GM21529 (cell line): ENCODE measurements at regions not wholly inside any gene's neighbourhood (a gene's known extent, or its start where the extent isn't known, plus 50 kb on each side); places are given as distances from the start of the nearest gene placed in this dataset.
"Not testable (repeated sequence)": the region's sequence is repeated elsewhere in the genome, so short reads cannot be mapped to it uniquely, and the experiment has no call there.

Experiments used
- ATAC-seq: cut with Tn5 transposase; IDR thresholded peaks from one replicate; pipeline ENCODE4 v1.9.1; 2021; ENCODE audit not compliant: unreplicated experiment

GRCh38 chr4:11060637-11061036 is 368.1 kb downstream of the HS3ST1 start:
- ATAC-seq = not testable (repeated sequence)

- not testable (repeated sequence) for ATAC-seq
Measured at GRCh38 chr4:11054937-11055336, 370.4 kb upstream of the CLNK start.

GRCh38 chr4:11053601-11054220 is 369.1 kb upstream of the CLNK start:
- ATAC-seq = no peak

- no peak for ATAC-seq
Measured at GRCh38 chr4:11051181-11051580, 366.6 kb upstream of the CLNK start.

- ATAC-seq = no peak
Measured at GRCh38 chr4:11050766-11051165, 366.2 kb upstream of the CLNK start.

GRCh38 chr4:11049001-11049400 is 364.4 kb upstream of the CLNK start:
- ATAC-seq = no peak

- no peak for ATAC-seq
Measured at GRCh38 chr4:11042760-11043159, 358.2 kb upstream of the CLNK start.

GRCh38 chr4:11039634-11040131 is 355.1 kb upstream of the CLNK start:
- no peak for ATAC-seq

- ATAC-seq = no peak
Measured at GRCh38 chr4:11038926-11039325, 354.4 kb upstream of the CLNK start.

- ATAC-seq = no peak
Measured at GRCh38 chr4:11037637-11038036, 353.1 kb upstream of the CLNK start.

GRCh38 chr4:11028334-11028733 is 343.8 kb upstream of the CLNK start:
- ATAC-seq = no peak

- ATAC-seq = no peak
Measured at GRCh38 chr4:11021333-11021732, 336.8 kb upstream of the CLNK start.

GRCh38 chr4:11019451-11020240 is 335.1 kb upstream of the CLNK start:
- ATAC-seq = no peak

- no peak for ATAC-seq
Measured at GRCh38 chr4:11014199-11014598, 329.6 kb upstream of the CLNK start.

GRCh38 chr4:11013094-11013664 is 328.6 kb upstream of the CLNK start:
- ATAC-seq = no peak

GRCh38 chr4:11011249-11011648 is 326.7 kb upstream of the CLNK start:
- ATAC-seq = no peak

- ATAC-seq = no peak
Measured at GRCh38 chr4:11010624-11011023, 326.1 kb upstream of the CLNK start.

- ATAC-seq = no peak
Measured at GRCh38 chr4:11009281-11009680, 324.7 kb upstream of the CLNK start.

- no peak for ATAC-seq
Measured at GRCh38 chr4:11005300-11005699, 320.7 kb upstream of the CLNK start.

GRCh38 chr4:11004818-11005217 is 320.2 kb upstream of the CLNK start:
- no peak for ATAC-seq

GRCh38 chr4:11002961-11003360 is 318.4 kb upstream of the CLNK start:
- no peak for ATAC-seq

GRCh38 chr4:10998846-10999245 is 314.3 kb upstream of the CLNK start:
- no peak for ATAC-seq
